ENCODE measurements at regions not wholly inside any gene's neighbourhood (a gene's known extent, or its start where the extent isn't known, plus 50 kb on each side); places are given as distances from the start of the nearest gene placed in this dataset.

DNA sequence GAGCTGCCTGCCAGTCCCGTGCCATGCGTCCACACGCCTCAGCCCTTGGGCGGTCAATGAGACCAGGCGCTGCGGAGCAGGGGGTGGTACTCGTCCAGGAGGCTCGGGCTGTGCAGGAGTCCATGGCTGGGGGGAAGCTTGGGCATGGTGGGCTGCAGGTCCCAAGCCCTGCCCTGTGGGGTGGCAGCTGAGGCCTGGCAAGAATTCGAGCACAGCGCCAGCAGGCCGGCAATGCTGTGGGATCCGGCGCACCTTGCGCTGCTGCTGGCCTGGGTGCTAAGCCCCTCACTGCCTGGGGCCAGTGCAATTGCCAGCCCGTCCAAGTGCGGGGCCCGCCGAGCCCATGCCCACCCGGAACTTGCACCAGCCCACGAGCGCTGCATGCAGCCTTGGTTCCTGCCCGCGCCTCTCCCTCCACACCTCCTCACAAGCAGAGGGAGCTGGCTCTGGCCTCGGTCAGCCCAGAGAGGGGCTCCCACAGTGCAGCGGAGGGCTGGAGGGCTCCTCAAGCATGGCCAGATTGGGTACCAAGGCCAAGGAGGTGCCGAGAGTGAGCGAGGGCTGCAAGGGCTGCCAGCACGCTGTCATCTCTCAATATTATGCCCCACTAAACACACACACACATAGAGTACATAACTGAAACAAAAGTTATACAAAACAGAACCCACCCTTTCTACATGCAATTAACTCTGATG, 307.7 kb downstream of the LMO4 start:
- intact Hi-C loops (cut with DNase I; ENCODE audit: low total_unique reads) = no loop called here

DNA sequence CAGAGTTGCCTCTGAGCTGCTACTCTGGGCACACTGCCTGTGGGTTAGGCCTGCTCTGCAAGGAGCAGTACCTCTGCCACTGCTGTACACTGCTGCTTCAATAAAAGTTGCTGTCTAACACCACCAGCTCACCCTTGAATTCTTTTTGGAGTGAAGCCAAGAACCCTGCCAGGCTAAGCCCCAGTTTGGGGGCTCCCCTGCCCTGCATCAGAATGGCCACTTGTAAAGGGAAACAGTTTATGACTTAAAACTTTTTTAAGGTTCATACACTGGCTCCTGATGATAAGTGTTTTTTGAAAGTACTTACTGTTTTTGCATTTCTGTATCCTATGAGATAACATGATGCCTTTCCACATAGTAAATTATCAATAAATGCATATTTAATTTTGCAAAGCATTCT, 310.0 kb downstream of the LMO4 start:
- H3K4me1 ChIP-seq = peaks cover 7% of the 10 kb centered on the region
- H3K36me3 ChIP-seq (ENCODE audit: low read depth, missing control alignments) = no peaks in the 10 kb centered on the region
- intact Hi-C loops (cut with DNase I; ENCODE audit: low total_unique reads) = no loop called here
- no peak overlapping the region for H3K4me3 ChIP-seq
- DNase-seq = no peak
- no peaks in the 10 kb centered on the region for H3K27me3 ChIP-seq
- no peak overlapping the region for H3K27ac ChIP-seq
- TF ChIP-seq, protein P1, sequence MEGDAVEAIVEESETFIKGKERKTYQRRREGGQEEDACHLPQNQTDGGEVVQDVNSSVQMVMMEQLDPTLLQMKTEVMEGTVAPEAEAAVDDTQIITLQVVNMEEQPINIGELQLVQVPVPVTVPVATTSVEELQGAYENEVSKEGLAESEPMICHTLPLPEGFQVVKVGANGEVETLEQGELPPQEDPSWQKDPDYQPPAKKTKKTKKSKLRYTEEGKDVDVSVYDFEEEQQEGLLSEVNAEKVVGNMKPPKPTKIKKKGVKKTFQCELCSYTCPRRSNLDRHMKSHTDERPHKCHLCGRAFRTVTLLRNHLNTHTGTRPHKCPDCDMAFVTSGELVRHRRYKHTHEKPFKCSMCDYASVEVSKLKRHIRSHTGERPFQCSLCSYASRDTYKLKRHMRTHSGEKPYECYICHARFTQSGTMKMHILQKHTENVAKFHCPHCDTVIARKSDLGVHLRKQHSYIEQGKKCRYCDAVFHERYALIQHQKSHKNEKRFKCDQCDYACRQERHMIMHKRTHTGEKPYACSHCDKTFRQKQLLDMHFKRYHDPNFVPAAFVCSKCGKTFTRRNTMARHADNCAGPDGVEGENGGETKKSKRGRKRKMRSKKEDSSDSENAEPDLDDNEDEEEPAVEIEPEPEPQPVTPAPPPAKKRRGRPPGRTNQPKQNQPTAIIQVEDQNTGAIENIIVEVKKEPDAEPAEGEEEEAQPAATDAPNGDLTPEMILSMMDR (IDR thresholded peaks at IDR 0.05) = no peak
- no peak for TF ChIP-seq POLR2A (IDR thresholded peaks at IDR 0.05)
- no peaks in the 10 kb centered on the region for H3K9me3 ChIP-seq

More for the DNA sequence above, 307.7 kb downstream of the LMO4 start:
- Histone ChIP-seq H3K27me3 (no peaks in the 10 kb centered on the region), H3K36me3 (ENCODE audit: low read depth, missing control alignments) (no peaks in the 10 kb centered on the region), H3K4me1 (no peaks in the 10 kb centered on the region), H3K4me3 (no peak overlapping the region), H3K9me3 (no peaks in the 10 kb centered on the region), H3K27ac (no peak overlapping the region)
- no peak for DNase-seq
- no peak for TF ChIP-seq POLR2A (IDR thresholded peaks at IDR 0.05)
- TF ChIP-seq, protein P1 (IDR thresholded peaks at IDR 0.05) = no peak
- 96 to 98% methylated on average over 7 to 28 of the region's 28 CpGs for WGBS, 2 donors

DNA sequence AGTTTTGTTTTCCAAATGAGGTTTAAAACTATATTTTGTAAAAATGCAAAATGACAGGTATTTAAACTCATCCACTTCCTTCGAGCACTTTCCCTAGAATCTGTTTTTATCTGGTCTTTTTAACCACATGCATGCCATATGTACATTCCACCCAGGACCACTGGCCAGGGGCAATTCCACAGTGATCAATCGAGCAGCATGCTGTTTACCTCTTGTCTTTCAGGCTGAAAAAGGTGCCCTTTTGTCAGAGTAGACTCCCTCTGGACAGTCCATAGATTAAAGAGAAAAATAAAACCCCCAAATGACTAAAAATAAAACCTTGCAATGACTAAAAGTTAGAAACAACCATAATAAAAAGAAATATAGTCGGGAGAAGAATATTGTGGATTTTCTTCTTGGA, 313.3 kb downstream of the LMO4 start:
- Histone ChIP-seq H3K27me3 (no peaks in the 10 kb centered on the region), H3K4me1 (peaks cover 7% of the 10 kb centered on the region), H3K9me3 (no peaks in the 10 kb centered on the region), H3K36me3 (ENCODE audit: low read depth, missing control alignments) (no peaks in the 10 kb centered on the region), H3K27ac (no peak overlapping the region), H3K4me3 (no peak overlapping the region)
- TF ChIP-seq, protein P1 (IDR thresholded peaks at IDR 0.05) = no peak
- TF ChIP-seq POLR2A (IDR thresholded peaks at IDR 0.05) = no peak
- WGBS, 2 donors = 86 to 89% methylated on average over 3 of the region's 3 CpGs
- intact Hi-C loops (cut with DNase I; ENCODE audit: low total_unique reads) = no loop called here
- no peak for DNase-seq

DNA sequence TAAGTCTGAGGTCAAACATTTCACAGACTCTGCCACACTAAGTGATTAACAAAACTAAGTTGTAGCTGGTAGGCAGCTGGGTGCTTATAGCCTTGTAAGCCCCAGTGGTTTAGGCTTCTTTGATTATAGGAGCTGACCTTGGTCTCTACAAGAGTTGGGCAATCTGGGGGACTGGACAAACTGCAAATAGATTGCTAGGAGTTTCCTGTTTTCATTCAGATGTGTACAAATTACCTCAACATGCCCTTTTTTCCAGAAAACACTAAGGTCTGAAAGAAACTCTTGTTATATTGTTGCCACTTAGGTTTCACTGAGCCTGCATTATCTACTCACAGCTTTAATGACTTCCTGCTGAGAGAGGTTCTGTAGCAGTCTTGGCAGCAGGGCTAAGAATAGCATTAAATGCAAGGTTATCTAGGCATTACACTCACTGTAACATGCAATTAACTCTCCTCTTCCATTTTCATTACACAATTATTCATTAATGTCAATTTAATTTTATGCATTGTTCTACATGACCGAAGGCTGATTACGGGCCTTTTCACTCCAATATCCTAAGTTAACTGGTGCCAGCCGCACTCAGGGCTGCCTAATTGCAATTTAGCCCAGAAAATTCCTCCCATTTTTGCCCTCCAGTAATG, 314.0 kb downstream of the LMO4 start:
- intact Hi-C loops (cut with DNase I; ENCODE audit: low total_unique reads) = no loop called here
- TF ChIP-seq, protein P1 (IDR thresholded peaks at IDR 0.05) = no peak
- no peak for TF ChIP-seq POLR2A (IDR thresholded peaks at IDR 0.05)
- no peak overlapping the region for H3K27ac ChIP-seq
- no peak for DNase-seq
- WGBS, 2 donors = 74 to 87% methylated on average over 3 of the region's 3 CpGs
- no peak overlapping the region for H3K4me3 ChIP-seq
- no peaks in the 10 kb centered on the region for H3K36me3 ChIP-seq (ENCODE audit: low read depth, missing control alignments)
- H3K9me3 ChIP-seq = no peaks in the 10 kb centered on the region
- H3K27me3 ChIP-seq = no peaks in the 10 kb centered on the region
- H3K4me1 ChIP-seq = peaks cover 7% of the 10 kb centered on the region

Measured in testis (tissue), 2 donors.